ENCODE measurements at regions not wholly inside any gene's neighbourhood (a gene's known extent, or its start where the extent isn't known, plus 50 kb on each side); places are given as distances from the start of the nearest gene placed in this dataset.
A peak's percentile ranks its signal among the peaks of the same experiment; 100 is the strongest.

- DNase-seq (ENCODE audit: low read depth in 2 of 2) = no peak
- no peak for TF ChIP-seq CTCF (IDR thresholded peaks at IDR 0.05; ENCODE audit: low read depth, low read length)
These were observed 195.6 kb upstream of the RHOBTB1 start for GRCh38 chr10:61139592-61139953.

GRCh38 chr10:61138708-61139591 is 195.0 kb upstream of the RHOBTB1 start:
- no peak for TF ChIP-seq CTCF (IDR thresholded peaks at IDR 0.05; ENCODE audit: low read depth, low read length)
- H3K4me3 ChIP-seq (replicated peaks in 1 of 2; ENCODE audit: low read depth in 2 of 2, low read length in 2 of 2) = no peak overlapping the region
- DNase-seq (ENCODE audit: low read depth in 2 of 2) = peak in 1 of 2 donors; percentile 42

More at GRCh38 chr10:61139592-61139953, 195.6 kb upstream of the RHOBTB1 start:
- H3K4me3 ChIP-seq (replicated peaks in 1 of 2; ENCODE audit: low read depth in 2 of 2, low read length in 2 of 2) = no peak overlapping the region

DNA sequence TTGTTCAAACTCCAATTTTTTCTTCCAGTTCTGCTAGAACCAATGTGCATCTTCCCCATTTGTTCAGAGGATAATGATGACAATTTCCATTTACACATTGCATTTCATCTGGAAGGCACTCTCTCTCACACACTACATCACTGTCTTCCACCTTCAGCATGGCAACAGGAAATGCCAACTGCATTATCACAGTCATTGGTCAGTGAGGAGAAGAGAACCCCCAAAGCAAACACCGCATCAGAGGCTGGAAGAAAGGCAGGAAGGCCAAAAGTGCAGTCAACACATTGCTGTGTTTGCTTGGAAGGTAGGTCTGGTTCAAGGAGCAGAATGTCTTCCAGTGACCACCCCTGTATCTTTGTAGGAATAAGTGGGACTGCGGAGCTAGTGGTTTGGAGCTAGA is 192.2 kb upstream of the RHOBTB1 start:
- peak in 1 of 2 donors; percentile 47 for DNase-seq (ENCODE audit: low read depth in 2 of 2)
- TF ChIP-seq CTCF (IDR thresholded peaks at IDR 0.05; ENCODE audit: low read depth, low read length) = no peak
- H3K4me3 ChIP-seq (replicated peaks in 1 of 2; ENCODE audit: low read depth in 2 of 2, low read length in 2 of 2) = no peak overlapping the region

DNA sequence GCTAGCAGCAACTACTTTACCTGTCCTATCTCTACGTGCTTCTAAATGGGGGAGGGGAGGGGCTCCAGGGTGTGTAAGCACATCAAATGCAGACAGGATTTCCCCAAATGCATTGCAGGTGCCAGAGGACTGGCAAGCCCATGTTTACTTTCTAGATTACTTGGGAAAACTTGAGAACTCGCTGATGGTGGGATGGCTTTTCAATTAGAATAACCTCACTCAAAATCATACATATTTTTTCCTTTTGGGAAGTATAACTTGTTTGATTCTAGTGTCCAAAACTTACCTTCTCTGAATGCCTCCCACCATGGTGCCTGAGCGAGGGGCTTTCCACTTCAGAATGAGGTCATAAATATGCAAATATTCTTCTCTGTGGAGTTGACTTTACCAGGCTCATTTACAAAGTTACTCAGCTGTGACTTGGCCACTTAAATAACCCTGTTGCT is 191.3 kb upstream of the RHOBTB1 start:
- no peak for DNase-seq (ENCODE audit: low read depth in 2 of 2)
- no peak overlapping the region for H3K4me3 ChIP-seq (replicated peaks in 1 of 2; ENCODE audit: low read depth in 2 of 2, low read length in 2 of 2)
- no peak for TF ChIP-seq CTCF (IDR thresholded peaks at IDR 0.05; ENCODE audit: low read depth, low read length)

- TF ChIP-seq CTCF (IDR thresholded peaks at IDR 0.05; ENCODE audit: low read depth, low read length) = no peak
- H3K4me3 ChIP-seq (replicated peaks in 1 of 2; ENCODE audit: low read depth in 2 of 2, low read length in 2 of 2) = no peak overlapping the region
- DNase-seq (ENCODE audit: low read depth in 2 of 2) = no peak
These were observed 186.4 kb upstream of the RHOBTB1 start for GRCh38 chr10:61130366-61130765.

DNA sequence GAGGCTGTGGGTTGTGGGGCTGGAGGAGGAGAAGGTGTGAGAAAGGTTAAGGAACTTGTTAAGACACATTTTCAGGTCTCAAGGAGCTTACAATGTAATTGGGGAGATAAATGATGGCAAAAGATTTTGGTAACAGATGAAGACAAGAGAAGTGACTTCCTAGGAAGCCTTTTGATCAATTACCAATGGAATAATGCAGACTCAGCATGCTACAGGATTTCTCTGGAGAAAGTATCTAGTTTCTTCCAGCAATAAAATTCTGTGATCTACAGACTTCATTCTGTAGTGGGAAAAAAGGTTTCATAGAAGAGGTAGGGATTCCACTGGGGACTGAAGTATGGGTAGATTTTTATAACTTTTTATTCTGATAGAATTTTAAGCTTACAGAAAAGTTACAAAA is 184.2 kb upstream of the RHOBTB1 start:
- H3K4me3 ChIP-seq (replicated peaks in 1 of 2; ENCODE audit: low read depth in 2 of 2, low read length in 2 of 2) = no peak overlapping the region
- no peak for TF ChIP-seq CTCF (IDR thresholded peaks at IDR 0.05; ENCODE audit: low read depth, low read length)
- no peak for DNase-seq (ENCODE audit: low read depth in 2 of 2)

All from cardiac fibroblast (primary cell).